HG03196 (cell line): ENCODE measurements at regions not wholly inside any gene's neighbourhood (a gene's known extent, or its start where the extent isn't known, plus 50 kb on each side); places are given as distances from the start of the nearest gene placed in this dataset.
"Not testable (repeated sequence)": the region's sequence is repeated elsewhere in the genome, so short reads cannot be mapped to it uniquely, and the experiment has no call there.

Source experiments
- ATAC-seq: cut with Tn5 transposase; IDR thresholded peaks from one replicate; pipeline ENCODE4 v1.9.1; 2021; ENCODE audit not compliant: unreplicated experiment

- ATAC-seq: no peak
These were observed 127.3 kb upstream of the PCBD1 start for GRCh38 chr10:71015674-71016073.

- ATAC-seq: not testable (repeated sequence)
These were observed 131.7 kb upstream of the PCBD1 start for GRCh38 chr10:71020061-71020460.

- no peak for ATAC-seq
These were observed 133.0 kb upstream of the PCBD1 start for GRCh38 chr10:71021402-71021801.

- no peak for ATAC-seq
These were observed 135.4 kb upstream of the PCBD1 start for GRCh38 chr10:71023704-71024283.

GRCh38 chr10:71024490-71024889, 136.1 kb upstream of the PCBD1 start:
- no peak for ATAC-seq

- no peak for ATAC-seq
These were observed 137.2 kb upstream of the PCBD1 start for GRCh38 chr10:71025535-71025934.

- no peak for ATAC-seq
These were observed 139.7 kb upstream of the PCBD1 start for GRCh38 chr10:71028066-71028465.

GRCh38 chr10:71029411-71029892, 141.1 kb upstream of the PCBD1 start:
- no peak for ATAC-seq

- ATAC-seq: no peak
These were observed 141.5 kb upstream of the PCBD1 start for GRCh38 chr10:71029907-71030306.

GRCh38 chr10:71031026-71031425, 142.7 kb upstream of the PCBD1 start:
- no peak for ATAC-seq

- no peak for ATAC-seq
These were observed 143.2 kb upstream of the PCBD1 start for GRCh38 chr10:71031603-71032002.

GRCh38 chr10:71032887-71033286, 144.5 kb upstream of the PCBD1 start:
- ATAC-seq: no peak

GRCh38 chr10:71033396-71033980, 145.1 kb upstream of the PCBD1 start:
- ATAC-seq: no peak

GRCh38 chr10:71035511-71036296, 147.3 kb upstream of the PCBD1 start:
- no peak for ATAC-seq

- no peak for ATAC-seq
These were observed 148.1 kb upstream of the PCBD1 start for GRCh38 chr10:71036297-71036966.

- no peak for ATAC-seq
These were observed 149.8 kb upstream of the PCBD1 start for GRCh38 chr10:71038091-71038633.

- ATAC-seq: no peak
These were observed 150.6 kb upstream of the PCBD1 start for GRCh38 chr10:71038921-71039320.

GRCh38 chr10:71039551-71039950, 151.2 kb upstream of the PCBD1 start:
- no peak for ATAC-seq

GRCh38 chr10:71040343-71040742, 152.0 kb upstream of the PCBD1 start:
- no peak for ATAC-seq

- ATAC-seq: no peak
These were observed 152.7 kb upstream of the PCBD1 start for GRCh38 chr10:71040846-71041605.

GRCh38 chr10:71042216-71042615, 153.9 kb upstream of the PCBD1 start:
- ATAC-seq: no peak
